SK-N-SH treated with all-trans-retinoic acid at 6 μM for 48 hours (cell line): ENCODE measurements at regions not wholly inside any gene's neighbourhood (a gene's known extent, or its start where the extent isn't known, plus 50 kb on each side); places are given as distances from the start of the nearest gene placed in this dataset.

ENCODE experiments used
- ARNTL ChIP-seq: fragments of 450-650 bp; formaldehyde crosslinking; IDR thresholded peaks from 2 replicates; pipeline ENCODE4 v1.5.0; 2020; ENCODE audit warnings: low read depth, mild to moderate bottlenecking, moderate library complexity, borderline replicate concordance
- CREB5 ChIP-seq: fragments of 250-450 bp; sonication (Bioruptor Pico); IDR thresholded peaks from 2 replicates; pipeline ENCODE4 v1.5.1; 2020; ENCODE audit warnings: low read depth, mild to moderate bottlenecking, moderate library complexity
- ESRRG ChIP-seq: fragments of 250-450 bp; sonication (Bioruptor Pico); IDR thresholded peaks from 2 replicates; pipeline ENCODE4 v1.6.1; 2021; ENCODE audit warnings: mild to moderate bottlenecking
- PATZ1 ChIP-seq: fragments of 250-450 bp; sonication (Bioruptor Pico); IDR thresholded peaks from 2 replicates; pipeline ENCODE4 v1.8.0; 2020; ENCODE audit warnings: mild to moderate bottlenecking, moderate library complexity, borderline replicate concordance
- ZC3H10 ChIP-seq: fragments of 250-450 bp; sonication (Bioruptor Pico); IDR thresholded peaks from 2 replicates; pipeline ENCODE4 v1.5.1; 2021; ENCODE audit warnings: mild to moderate bottlenecking, moderate library complexity
- ZFP3 ChIP-seq: fragments of 250-450 bp; sonication (Bioruptor Pico); IDR thresholded peaks from 2 replicates; pipeline ENCODE4 v1.5.0; 2020; ENCODE audit warnings: mild to moderate bottlenecking, moderate library complexity
- ZNF565 ChIP-seq: fragments of 450-650 bp; formaldehyde crosslinking; conservative IDR thresholded peaks from 2 replicates; pipeline ENCODE4 v1.5.0; 2020; ENCODE audit warnings: low read depth, mild to moderate bottlenecking, moderate library complexity
- ZNF70 ChIP-seq: fragments of 450-650 bp; formaldehyde crosslinking; IDR thresholded peaks from 2 replicates; pipeline ENCODE4 v1.5.0; 2020; ENCODE audit warnings: mild to moderate bottlenecking, moderate library complexity

- TF ChIP-seq ESRRG (no peak), CREB5 (CRISPR knock-in tag) (no peak), ZFP3 (CRISPR knock-in tag) (no peak), ZNF565 (CRISPR knock-in tag) (no peak), ARNTL (CRISPR knock-in tag) (no peak), ZC3H10 (CRISPR knock-in tag) (no peak), ZNF70 (CRISPR knock-in tag) (no peak), PATZ1 (CRISPR knock-in tag) (no peak)
Observed at GRCh38 chr13:91052876-91053275, 294.6 kb upstream of the MIR17HG start.
